GM12878 (cell line): ENCODE measurements at regions not wholly inside any gene's neighbourhood (a gene's known extent, or its start where the extent isn't known, plus 50 kb on each side); places are given as distances from the start of the nearest gene placed in this dataset.

Source experiments
- ATF7 ChIP-seq: fragments of 450-650 bp; IDR thresholded peaks from 2 replicates; pipeline ENCODE4 v1.6.1; 2016; ENCODE audit warnings: low read depth, mild to moderate bottlenecking
- BHLHE40 ChIP-seq, 2 experiments: fragments of 450-650 bp in 1 of 2; IDR thresholded peaks; 2 replicates each; pipeline ENCODE4 v1.6.1; 2011 to 2017; ENCODE audit warnings: low read depth in 2 of 2, borderline replicate concordance in 1 of 2, improper control_type of control experiment in 1 of 2, low read length in 1 of 2, mild to moderate bottlenecking in 1 of 2
- CREB1 ChIP-seq: IDR thresholded peaks from 2 replicates; pipeline ENCODE4 v1.6.1; 2012; ENCODE audit warnings: low read depth, mild to moderate bottlenecking, inconsistent platforms
- CREM ChIP-seq: IDR thresholded peaks from 2 replicates; pipeline ENCODE4 v1.6.1; 2014; ENCODE audit warnings: antibody characterized with exemption, low read depth
- DPF2 ChIP-seq: fragments of 450-650 bp; IDR thresholded peaks from 2 replicates; pipeline ENCODE4 v1.6.1; 2017; ENCODE audit warnings: mild to moderate bottlenecking
- HDGF ChIP-seq: fragments of 450-650 bp; IDR thresholded peaks from 2 replicates; pipeline ENCODE4 v1.6.1; 2016; ENCODE audit warnings: antibody characterized with exemption
- IKZF1 ChIP-seq: fragments of 450-650 bp; conservative IDR thresholded peaks from 2 replicates; pipeline ENCODE4 v1.6.1; 2017; ENCODE audit warnings: antibody characterized with exemption, mild to moderate bottlenecking
- MEF2B ChIP-seq: fragments of 450-650 bp; IDR thresholded peaks from 2 replicates; pipeline ENCODE4 v1.6.1; 2018; ENCODE audit warnings: mild to moderate bottlenecking, moderate library complexity; ENCODE audit not compliant: partially characterized antibody, poor library complexity, severe bottlenecking
- TCF7 ChIP-seq: IDR thresholded peaks from 2 replicates; pipeline ENCODE4 v1.6.1; 2014; ENCODE audit warnings: antibody characterized with exemption, borderline replicate concordance
- YY1 ChIP-seq: IDR thresholded peaks from 2 replicates; pipeline ENCODE4 v1.6.1; 2011; ENCODE audit warnings: low read depth, mild to moderate bottlenecking, low read length
- ZNF622 ChIP-seq: fragments of 450-650 bp; IDR thresholded peaks from 2 replicates; pipeline ENCODE4 v1.6.1; 2017; ENCODE audit warnings: mild to moderate bottlenecking, inconsistent platforms
- TF ChIP-seq, protein P1 (sequence below): fragments of 450-650 bp; IDR thresholded peaks from 2 replicates; pipeline ENCODE4 v1.6.1; 2017; ENCODE audit warnings: mild to moderate bottlenecking, moderate library complexity
- TF ChIP-seq, protein P2 (sequence below): fragments of 450-650 bp; formaldehyde crosslinking; IDR thresholded peaks from 2 replicates; pipeline ENCODE4 v1.4.0; 2020; ENCODE audit warnings: mild to moderate bottlenecking, moderate library complexity
- TF ChIP-seq, protein P3 (sequence below): fragments of 450-650 bp; IDR thresholded peaks from 2 replicates; pipeline ENCODE4 v1.6.1; 2017; ENCODE audit warnings: low read depth, mild to moderate bottlenecking, moderate library complexity
- TF ChIP-seq, protein P4 (sequence below): fragments of 450-650 bp; IDR thresholded peaks from 2 replicates; pipeline ENCODE4 v1.6.1; 2016; ENCODE audit warnings: mild to moderate bottlenecking
- TF ChIP-seq, protein P5 (sequence below): fragments of 450-650 bp; IDR thresholded peaks from 2 replicates; pipeline ENCODE4 v1.6.1; 2017; ENCODE audit warnings: mild to moderate bottlenecking

DNA sequence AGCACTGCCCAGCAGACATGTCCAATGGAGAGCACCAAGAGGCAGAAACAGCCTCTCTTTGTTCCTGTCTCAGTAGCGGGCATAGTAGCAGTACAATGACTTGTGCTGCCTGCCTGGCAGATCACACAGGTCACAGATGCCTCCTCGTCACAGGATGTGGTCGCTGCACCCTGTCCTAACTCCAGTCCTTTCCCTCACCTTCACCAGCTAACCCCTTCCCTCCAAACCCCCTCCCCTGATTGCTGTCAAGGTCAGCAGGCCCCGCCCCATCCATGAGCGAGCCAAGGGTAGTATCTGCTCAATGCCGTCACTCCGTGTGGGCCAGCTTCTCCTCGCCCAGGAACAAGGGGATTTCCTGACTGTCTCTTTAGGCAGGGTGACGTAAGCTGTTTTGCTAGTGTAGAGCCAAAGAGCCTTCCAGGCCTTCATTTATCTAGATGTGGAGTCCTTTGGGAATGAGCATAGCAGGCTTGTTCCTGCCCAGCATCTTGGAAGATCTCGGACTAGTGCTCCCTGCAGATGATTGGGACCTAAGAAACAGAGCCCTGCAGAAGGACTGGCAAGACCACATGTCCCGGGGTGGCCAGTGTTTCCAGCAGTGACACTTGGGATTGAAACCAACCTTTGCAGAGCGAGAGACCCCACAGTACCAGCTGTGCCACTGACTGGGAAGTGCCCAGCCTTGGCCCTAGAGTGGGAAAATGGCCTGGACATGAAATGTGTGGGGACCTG is 75.9 kb upstream of the TNRC6C start (continued):
- TF ChIP-seq, protein P1, sequence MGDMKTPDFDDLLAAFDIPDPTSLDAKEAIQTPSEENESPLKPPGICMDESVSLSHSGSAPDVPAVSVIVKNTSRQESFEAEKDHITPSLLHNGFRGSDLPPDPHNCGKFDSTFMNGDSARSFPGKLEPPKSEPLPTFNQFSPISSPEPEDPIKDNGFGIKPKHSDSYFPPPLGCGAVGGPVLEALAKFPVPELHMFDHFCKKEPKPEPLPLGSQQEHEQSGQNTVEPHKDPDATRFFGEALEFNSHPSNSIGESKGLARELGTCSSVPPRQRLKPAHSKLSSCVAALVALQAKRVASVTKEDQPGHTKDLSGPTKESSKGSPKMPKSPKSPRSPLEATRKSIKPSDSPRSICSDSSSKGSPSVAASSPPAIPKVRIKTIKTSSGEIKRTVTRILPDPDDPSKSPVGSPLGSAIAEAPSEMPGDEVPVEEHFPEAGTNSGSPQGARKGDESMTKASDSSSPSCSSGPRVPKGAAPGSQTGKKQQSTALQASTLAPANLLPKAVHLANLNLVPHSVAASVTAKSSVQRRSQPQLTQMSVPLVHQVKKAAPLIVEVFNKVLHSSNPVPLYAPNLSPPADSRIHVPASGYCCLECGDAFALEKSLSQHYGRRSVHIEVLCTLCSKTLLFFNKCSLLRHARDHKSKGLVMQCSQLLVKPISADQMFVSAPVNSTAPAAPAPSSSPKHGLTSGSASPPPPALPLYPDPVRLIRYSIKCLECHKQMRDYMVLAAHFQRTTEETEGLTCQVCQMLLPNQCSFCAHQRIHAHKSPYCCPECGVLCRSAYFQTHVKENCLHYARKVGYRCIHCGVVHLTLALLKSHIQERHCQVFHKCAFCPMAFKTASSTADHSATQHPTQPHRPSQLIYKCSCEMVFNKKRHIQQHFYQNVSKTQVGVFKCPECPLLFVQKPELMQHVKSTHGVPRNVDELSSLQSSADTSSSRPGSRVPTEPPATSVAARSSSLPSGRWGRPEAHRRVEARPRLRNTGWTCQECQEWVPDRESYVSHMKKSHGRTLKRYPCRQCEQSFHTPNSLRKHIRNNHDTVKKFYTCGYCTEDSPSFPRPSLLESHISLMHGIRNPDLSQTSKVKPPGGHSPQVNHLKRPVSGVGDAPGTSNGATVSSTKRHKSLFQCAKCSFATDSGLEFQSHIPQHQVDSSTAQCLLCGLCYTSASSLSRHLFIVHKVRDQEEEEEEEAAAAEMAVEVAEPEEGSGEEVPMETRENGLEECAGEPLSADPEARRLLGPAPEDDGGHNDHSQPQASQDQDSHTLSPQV, result no peak
- TF ChIP-seq DPF2 (peak; percentile 74; the same call in 1 of the 2 replicates), IKZF1 (peak; percentile 59), HDGF (peak; percentile 80; the same call in 1 of the 2 replicates), YY1 (no peak), ATF7 (peak; percentile 94), MEF2B (peak; percentile 43), TCF7 (no peak), CREB1 (peak; percentile 80), BHLHE40 (IDR thresholded peaks at IDR 0.05; ENCODE audit: borderline replicate concordance in 1 of 2, low read depth in 2 of 2, low read length in 1 of 2) (peak in 1 of 2 experiments; percentile 23; a peak in 1 of 4 replicates), CREM (peak; percentile 65; the same call in 1 of the 2 replicates), ZNF622 (no peak)
- TF ChIP-seq, protein P2, sequence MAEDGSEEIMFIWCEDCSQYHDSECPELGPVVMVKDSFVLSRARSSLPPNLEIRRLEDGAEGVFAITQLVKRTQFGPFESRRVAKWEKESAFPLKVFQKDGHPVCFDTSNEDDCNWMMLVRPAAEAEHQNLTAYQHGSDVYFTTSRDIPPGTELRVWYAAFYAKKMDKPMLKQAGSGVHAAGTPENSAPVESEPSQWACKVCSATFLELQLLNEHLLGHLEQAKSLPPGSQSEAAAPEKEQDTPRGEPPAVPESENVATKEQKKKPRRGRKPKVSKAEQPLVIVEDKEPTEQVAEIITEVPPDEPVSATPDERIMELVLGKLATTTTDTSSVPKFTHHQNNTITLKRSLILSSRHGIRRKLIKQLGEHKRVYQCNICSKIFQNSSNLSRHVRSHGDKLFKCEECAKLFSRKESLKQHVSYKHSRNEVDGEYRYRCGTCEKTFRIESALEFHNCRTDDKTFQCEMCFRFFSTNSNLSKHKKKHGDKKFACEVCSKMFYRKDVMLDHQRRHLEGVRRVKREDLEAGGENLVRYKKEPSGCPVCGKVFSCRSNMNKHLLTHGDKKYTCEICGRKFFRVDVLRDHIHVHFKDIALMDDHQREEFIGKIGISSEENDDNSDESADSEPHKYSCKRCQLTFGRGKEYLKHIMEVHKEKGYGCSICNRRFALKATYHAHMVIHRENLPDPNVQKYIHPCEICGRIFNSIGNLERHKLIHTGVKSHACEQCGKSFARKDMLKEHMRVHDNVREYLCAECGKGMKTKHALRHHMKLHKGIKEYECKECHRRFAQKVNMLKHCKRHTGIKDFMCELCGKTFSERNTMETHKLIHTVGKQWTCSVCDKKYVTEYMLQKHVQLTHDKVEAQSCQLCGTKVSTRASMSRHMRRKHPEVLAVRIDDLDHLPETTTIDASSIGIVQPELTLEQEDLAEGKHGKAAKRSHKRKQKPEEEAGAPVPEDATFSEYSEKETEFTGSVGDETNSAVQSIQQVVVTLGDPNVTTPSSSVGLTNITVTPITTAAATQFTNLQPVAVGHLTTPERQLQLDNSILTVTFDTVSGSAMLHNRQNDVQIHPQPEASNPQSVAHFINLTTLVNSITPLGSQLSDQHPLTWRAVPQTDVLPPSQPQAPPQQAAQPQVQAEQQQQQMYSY (CRISPR knock-in tag), result no peak
- TF ChIP-seq, protein P3, sequence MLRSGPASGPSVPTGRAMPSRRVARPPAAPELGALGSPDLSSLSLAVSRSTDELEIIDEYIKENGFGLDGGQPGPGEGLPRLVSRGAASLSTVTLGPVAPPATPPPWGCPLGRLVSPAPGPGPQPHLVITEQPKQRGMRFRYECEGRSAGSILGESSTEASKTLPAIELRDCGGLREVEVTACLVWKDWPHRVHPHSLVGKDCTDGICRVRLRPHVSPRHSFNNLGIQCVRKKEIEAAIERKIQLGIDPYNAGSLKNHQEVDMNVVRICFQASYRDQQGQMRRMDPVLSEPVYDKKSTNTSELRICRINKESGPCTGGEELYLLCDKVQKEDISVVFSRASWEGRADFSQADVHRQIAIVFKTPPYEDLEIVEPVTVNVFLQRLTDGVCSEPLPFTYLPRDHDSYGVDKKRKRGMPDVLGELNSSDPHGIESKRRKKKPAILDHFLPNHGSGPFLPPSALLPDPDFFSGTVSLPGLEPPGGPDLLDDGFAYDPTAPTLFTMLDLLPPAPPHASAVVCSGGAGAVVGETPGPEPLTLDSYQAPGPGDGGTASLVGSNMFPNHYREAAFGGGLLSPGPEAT, result peak; percentile 82
- TF ChIP-seq, protein P4, sequence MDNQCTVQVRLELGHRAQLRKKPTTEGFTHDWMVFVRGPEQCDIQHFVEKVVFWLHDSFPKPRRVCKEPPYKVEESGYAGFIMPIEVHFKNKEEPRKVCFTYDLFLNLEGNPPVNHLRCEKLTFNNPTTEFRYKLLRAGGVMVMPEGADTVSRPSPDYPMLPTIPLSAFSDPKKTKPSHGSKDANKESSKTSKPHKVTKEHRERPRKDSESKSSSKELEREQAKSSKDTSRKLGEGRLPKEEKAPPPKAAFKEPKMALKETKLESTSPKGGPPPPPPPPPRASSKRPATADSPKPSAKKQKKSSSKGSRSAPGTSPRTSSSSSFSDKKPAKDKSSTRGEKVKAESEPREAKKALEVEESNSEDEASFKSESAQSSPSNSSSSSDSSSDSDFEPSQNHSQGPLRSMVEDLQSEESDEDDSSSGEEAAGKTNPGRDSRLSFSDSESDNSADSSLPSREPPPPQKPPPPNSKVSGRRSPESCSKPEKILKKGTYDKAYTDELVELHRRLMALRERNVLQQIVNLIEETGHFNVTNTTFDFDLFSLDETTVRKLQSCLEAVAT, result peak; percentile 67
- TF ChIP-seq, protein P5, sequence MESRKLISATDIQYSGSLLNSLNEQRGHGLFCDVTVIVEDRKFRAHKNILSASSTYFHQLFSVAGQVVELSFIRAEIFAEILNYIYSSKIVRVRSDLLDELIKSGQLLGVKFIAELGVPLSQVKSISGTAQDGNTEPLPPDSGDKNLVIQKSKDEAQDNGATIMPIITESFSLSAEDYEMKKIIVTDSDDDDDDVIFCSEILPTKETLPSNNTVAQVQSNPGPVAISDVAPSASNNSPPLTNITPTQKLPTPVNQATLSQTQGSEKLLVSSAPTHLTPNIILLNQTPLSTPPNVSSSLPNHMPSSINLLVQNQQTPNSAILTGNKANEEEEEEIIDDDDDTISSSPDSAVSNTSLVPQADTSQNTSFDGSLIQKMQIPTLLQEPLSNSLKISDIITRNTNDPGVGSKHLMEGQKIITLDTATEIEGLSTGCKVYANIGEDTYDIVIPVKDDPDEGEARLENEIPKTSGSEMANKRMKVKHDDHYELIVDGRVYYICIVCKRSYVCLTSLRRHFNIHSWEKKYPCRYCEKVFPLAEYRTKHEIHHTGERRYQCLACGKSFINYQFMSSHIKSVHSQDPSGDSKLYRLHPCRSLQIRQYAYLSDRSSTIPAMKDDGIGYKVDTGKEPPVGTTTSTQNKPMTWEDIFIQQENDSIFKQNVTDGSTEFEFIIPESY, result no peak
